PC-3 (cell line): ENCODE measurements at regions not wholly inside any gene's neighbourhood (a gene's known extent, or its start where the extent isn't known, plus 50 kb on each side); places are given as distances from the start of the nearest gene placed in this dataset.

Experiments
- CTCF ChIP-seq: fragments of 300-600 bp; sonication (generic); conservative IDR thresholded peaks from 2 replicates; pipeline ENCODE4 v1.5.1; 2017; ENCODE audit warnings: antibody characterized with exemption, low read depth, mild to moderate bottlenecking, low read length
- EZH2 ChIP-seq: fragments of 300-600 bp; sonication (generic); IDR thresholded peaks from one replicate; pipeline ENCODE4 v1.6.1; 2017; ENCODE audit warnings: antibody characterized with exemption, mild to moderate bottlenecking, low read length; ENCODE audit not compliant: unreplicated experiment
- EZH2phosphoT487 ChIP-seq: fragments of 300-600 bp; sonication (generic); IDR thresholded peaks from 2 replicates; pipeline ENCODE4 v1.6.1; 2018; ENCODE audit warnings: mild to moderate bottlenecking, antibody characterized with exemption, low read length, borderline replicate concordance

DNA sequence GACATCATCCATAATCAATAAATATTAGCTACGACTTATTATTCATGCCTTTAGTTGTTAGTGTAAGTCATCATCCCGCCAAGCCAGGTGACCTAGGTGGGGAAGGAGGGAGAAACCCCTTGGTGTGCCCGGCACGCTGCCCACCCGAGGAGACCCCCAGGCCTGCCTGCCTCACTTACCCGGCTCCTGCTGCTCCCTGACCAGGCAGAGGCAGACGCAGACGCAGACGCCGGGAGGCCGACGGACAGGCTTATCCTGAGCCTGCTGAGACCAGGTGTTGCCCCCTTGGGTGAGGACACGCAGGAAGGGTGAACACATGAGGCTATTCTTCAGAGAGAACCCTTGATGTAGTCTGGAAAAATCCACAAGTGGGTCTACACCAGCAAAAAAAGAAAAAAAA is 401.8 kb downstream of the GALR1 start:
- TF ChIP-seq CTCF = no peak
- no peak for TF ChIP-seq EZH2
- no peak for TF ChIP-seq EZH2phosphoT487
